ENCODE measurements at regions not wholly inside any gene's neighbourhood (a gene's known extent, or its start where the extent isn't known, plus 50 kb on each side); places are given as distances from the start of the nearest gene placed in this dataset.
A peak's percentile ranks its signal among the peaks of the same experiment; 100 is the strongest.
"Not testable (repeated sequence)": the region's sequence is repeated elsewhere in the genome, so short reads cannot be mapped to it uniquely, and the experiment has no call there.

GRCh38 chr7:77484785-77485184 is 52.3 kb upstream of the PTPN12 start:
- Histone ChIP-seq H3K27me3 (replicated peaks; ENCODE audit: insufficient read depth, low read depth, low read length, poor library complexity) (peaks cover 4% of the 10 kb centered on the region), H3K27ac (ENCODE audit: low read depth, low read length, poor library complexity, severe bottlenecking) (no peak overlapping the region), H3K4me3 (ENCODE audit: low read depth, low read length, poor library complexity, severe bottlenecking) (no peak overlapping the region), H3K9me3 (ENCODE audit: low read depth, low read length, poor library complexity, severe bottlenecking) (no peaks in the 10 kb centered on the region), H3K36me3 (ENCODE audit: insufficient read depth, low read length, poor library complexity, severe bottlenecking) (no peaks in the 10 kb centered on the region), H3K4me1 (ENCODE audit: insufficient read depth, low read length, poor library complexity, severe bottlenecking) (no peaks in the 10 kb centered on the region)
- no TSS peak for BruUV-seq (replicated peaks)
- intact Hi-C loops (cut with micrococcal nuclease; ENCODE audit: unreplicated experiment): no loop called here
- POLR2A ChIA-PET (ENCODE audit: low non-redundant PET): interaction anchor here (0.5 kb wide), 1 partner anchor 1098 kb away, joined by 3 read pairs; no protein-coding TSS in a partner anchor
- peak; percentile 4 for DNase-seq (ENCODE audit: low spot score)
- TF ChIP-seq CTCF (conservative IDR thresholded peaks at IDR 0.05; ENCODE audit: low read depth, low read length) (no peak), EZH2 (IDR thresholded peaks at IDR 0.05; ENCODE audit: borderline replicate concordance, low read depth, low read length, poor library complexity, severe bottlenecking) (no peak)
- CTCF ChIA-PET: no interaction called here

- H3K4me3 ChIP-seq (ENCODE audit: low read depth, low read length, poor library complexity, severe bottlenecking): no peak overlapping the region
- H3K36me3 ChIP-seq (ENCODE audit: insufficient read depth, low read length, poor library complexity, severe bottlenecking): no peaks in the 10 kb centered on the region
- H3K4me1 ChIP-seq (ENCODE audit: insufficient read depth, low read length, poor library complexity, severe bottlenecking): no peaks in the 10 kb centered on the region
- no peak for TF ChIP-seq EZH2 (IDR thresholded peaks at IDR 0.05; ENCODE audit: borderline replicate concordance, low read depth, low read length, poor library complexity, severe bottlenecking)
- BruUV-seq (replicated peaks): no TSS peak
- intact Hi-C loops (cut with micrococcal nuclease; ENCODE audit: unreplicated experiment): no loop called here
- H3K27ac ChIP-seq (ENCODE audit: low read depth, low read length, poor library complexity, severe bottlenecking): no peak overlapping the region
- no peaks in the 10 kb centered on the region for H3K9me3 ChIP-seq (ENCODE audit: low read depth, low read length, poor library complexity, severe bottlenecking)
- CTCF ChIA-PET: no interaction called here
- peak; percentile 17 for DNase-seq (ENCODE audit: low spot score)
- peaks cover 4% of the 10 kb centered on the region for H3K27me3 ChIP-seq (replicated peaks; ENCODE audit: insufficient read depth, low read depth, low read length, poor library complexity)
- POLR2A ChIA-PET (ENCODE audit: low non-redundant PET): no interaction called here
Measured at GRCh38 chr7:77482015-77482414, 55.1 kb upstream of the PTPN12 start.

GRCh38 chr7:77481615-77482014 is 55.5 kb upstream of the PTPN12 start:
- H3K4me3 ChIP-seq (ENCODE audit: low read depth, low read length, poor library complexity, severe bottlenecking): no peak overlapping the region
- peaks cover 4% of the 10 kb centered on the region for H3K27me3 ChIP-seq (replicated peaks; ENCODE audit: insufficient read depth, low read depth, low read length, poor library complexity)
- TF ChIP-seq EZH2 (IDR thresholded peaks at IDR 0.05; ENCODE audit: borderline replicate concordance, low read depth, low read length, poor library complexity, severe bottlenecking) (no peak), CTCF (conservative IDR thresholded peaks at IDR 0.05; ENCODE audit: low read depth, low read length) (no peak)
- no peaks in the 10 kb centered on the region for H3K9me3 ChIP-seq (ENCODE audit: low read depth, low read length, poor library complexity, severe bottlenecking)
- H3K36me3 ChIP-seq (ENCODE audit: insufficient read depth, low read length, poor library complexity, severe bottlenecking): no peaks in the 10 kb centered on the region
- H3K27ac ChIP-seq (ENCODE audit: low read depth, low read length, poor library complexity, severe bottlenecking): no peak overlapping the region
- no TSS peak for BruUV-seq (replicated peaks)
- CTCF ChIA-PET: no interaction called here
- H3K4me1 ChIP-seq (ENCODE audit: insufficient read depth, low read length, poor library complexity, severe bottlenecking): no peaks in the 10 kb centered on the region
- POLR2A ChIA-PET (ENCODE audit: low non-redundant PET): no interaction called here
- intact Hi-C loops (cut with micrococcal nuclease; ENCODE audit: unreplicated experiment): no loop called here
- no peak for DNase-seq (ENCODE audit: low spot score)

- H3K9me3 ChIP-seq (ENCODE audit: low read depth, low read length, poor library complexity, severe bottlenecking); H3K4me1 ChIP-seq (ENCODE audit: insufficient read depth, low read length, poor library complexity, severe bottlenecking); H3K27me3 ChIP-seq (replicated peaks; ENCODE audit: insufficient read depth, low read depth, low read length, poor library complexity); CTCF ChIA-PET; intact Hi-C loops (cut with micrococcal nuclease; ENCODE audit: unreplicated experiment); DNase-seq (ENCODE audit: low spot score); H3K36me3 ChIP-seq (ENCODE audit: insufficient read depth, low read length, poor library complexity, severe bottlenecking); BruUV-seq (replicated peaks); H3K27ac ChIP-seq (ENCODE audit: low read depth, low read length, poor library complexity, severe bottlenecking); H3K4me3 ChIP-seq (ENCODE audit: low read depth, low read length, poor library complexity, severe bottlenecking): not testable (repeated sequence)
- POLR2A ChIA-PET (ENCODE audit: low non-redundant PET): interaction anchor here (0.5 kb wide), 1 partner anchor 63 kb away, joined by 6 read pairs; no protein-coding TSS in a partner anchor
Measured at GRCh38 chr7:77480102-77480627, 56.9 kb upstream of the PTPN12 start.

All from A673 (cell line).